Parathyroid adenoma (tissue), 2 donors: ENCODE measurements at regions not wholly inside any gene's neighbourhood (a gene's known extent, or its start where the extent isn't known, plus 50 kb on each side); places are given as distances from the start of the nearest gene placed in this dataset.
"Not testable (repeated sequence)": the region's sequence is repeated elsewhere in the genome, so short reads cannot be mapped to it uniquely, and the experiment has no call there.

ENCODE experiments used
- H2AFZ ChIP-seq: fragments of 300-600 bp; sonication (generic); one replicate; pipeline ENCODE4 v1.7.0; 2017; ENCODE audit warnings: antibody characterized with exemption, mild to moderate bottlenecking
- H3K27ac ChIP-seq: fragments of 300-600 bp; sonication (generic); one replicate; pipeline ENCODE4 v1.7.0; 2017
- H3K27me3 ChIP-seq: fragments of 300-600 bp; sonication (generic); one replicate; pipeline ENCODE4 v1.7.0; 2017; ENCODE audit warnings: low read length; ENCODE audit not compliant: control insufficient read depth, insufficient read depth
- H3K36me3 ChIP-seq: fragments of 300-600 bp; sonication (generic); one replicate; pipeline ENCODE4 v1.7.0; 2017; ENCODE audit warnings: low read length; ENCODE audit not compliant: control insufficient read depth, insufficient read depth
- H3K4me1 ChIP-seq: fragments of 300-600 bp; sonication (generic); one replicate; pipeline ENCODE4 v1.7.0; 2017; ENCODE audit warnings: control low read depth
- H3K4me2 ChIP-seq: fragments of 300-600 bp; sonication (generic); one replicate; pipeline ENCODE4 v1.7.0; 2017; ENCODE audit warnings: low read length
- H3K4me3 ChIP-seq: fragments of 300-600 bp; sonication (generic); one replicate; pipeline ENCODE4 v1.7.0; 2017; ENCODE audit warnings: low read depth, low read length
- H3K79me2 ChIP-seq: fragments of 300-600 bp; sonication (generic); one replicate; pipeline ENCODE4 v1.7.0; 2017; ENCODE audit warnings: control low read depth
- H3K9ac ChIP-seq: fragments of 300-600 bp; sonication (generic); one replicate; pipeline ENCODE4 v1.7.0; 2017; ENCODE audit warnings: mild to moderate bottlenecking
- H3K9me3 ChIP-seq: fragments of 300-600 bp; sonication (generic); one replicate; pipeline ENCODE4 v1.7.0; 2017; ENCODE audit warnings: low read length; ENCODE audit not compliant: control insufficient read depth
- TF ChIP-seq, protein P1 (sequence below): fragments of 300-600 bp; sonication (generic); IDR thresholded peaks from one replicate; pipeline ENCODE4 v1.7.0; 2017; ENCODE audit warnings: antibody characterized with exemption, mild to moderate bottlenecking
- donor health status: primary hyperparathyroidism.

GRCh38 chr15:59762558-59762957 lies 73.4 kb upstream of the BNIP2 start:
- H3K36me3 ChIP-seq: no peaks in the 10 kb centered on the region
- H3K79me2 ChIP-seq: no peaks in the 10 kb centered on the region
- H3K4me2 ChIP-seq: no peak overlapping the region
- no peaks in the 10 kb centered on the region for H3K9me3 ChIP-seq
- H3K9ac ChIP-seq: no peak overlapping the region
- no peaks in the 10 kb centered on the region for H3K4me1 ChIP-seq
- TF ChIP-seq, protein P1, sequence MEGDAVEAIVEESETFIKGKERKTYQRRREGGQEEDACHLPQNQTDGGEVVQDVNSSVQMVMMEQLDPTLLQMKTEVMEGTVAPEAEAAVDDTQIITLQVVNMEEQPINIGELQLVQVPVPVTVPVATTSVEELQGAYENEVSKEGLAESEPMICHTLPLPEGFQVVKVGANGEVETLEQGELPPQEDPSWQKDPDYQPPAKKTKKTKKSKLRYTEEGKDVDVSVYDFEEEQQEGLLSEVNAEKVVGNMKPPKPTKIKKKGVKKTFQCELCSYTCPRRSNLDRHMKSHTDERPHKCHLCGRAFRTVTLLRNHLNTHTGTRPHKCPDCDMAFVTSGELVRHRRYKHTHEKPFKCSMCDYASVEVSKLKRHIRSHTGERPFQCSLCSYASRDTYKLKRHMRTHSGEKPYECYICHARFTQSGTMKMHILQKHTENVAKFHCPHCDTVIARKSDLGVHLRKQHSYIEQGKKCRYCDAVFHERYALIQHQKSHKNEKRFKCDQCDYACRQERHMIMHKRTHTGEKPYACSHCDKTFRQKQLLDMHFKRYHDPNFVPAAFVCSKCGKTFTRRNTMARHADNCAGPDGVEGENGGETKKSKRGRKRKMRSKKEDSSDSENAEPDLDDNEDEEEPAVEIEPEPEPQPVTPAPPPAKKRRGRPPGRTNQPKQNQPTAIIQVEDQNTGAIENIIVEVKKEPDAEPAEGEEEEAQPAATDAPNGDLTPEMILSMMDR: no peak
- H3K27ac ChIP-seq: no peak overlapping the region
- H3K27me3 ChIP-seq: no peaks in the 10 kb centered on the region
- H3K4me3 ChIP-seq: no peak overlapping the region
- H2AFZ ChIP-seq: no peak overlapping the region

- not testable (repeated sequence) for H3K79me2 ChIP-seq, H3K27me3 ChIP-seq, H3K4me1 ChIP-seq, H3K9me3 ChIP-seq, H2AFZ ChIP-seq, H3K9ac ChIP-seq, H3K27ac ChIP-seq, H3K4me3 ChIP-seq, H3K36me3 ChIP-seq, H3K4me2 ChIP-seq
These were observed 71.1 kb upstream of the BNIP2 start for GRCh38 chr15:59760256-59760655.

DNA sequence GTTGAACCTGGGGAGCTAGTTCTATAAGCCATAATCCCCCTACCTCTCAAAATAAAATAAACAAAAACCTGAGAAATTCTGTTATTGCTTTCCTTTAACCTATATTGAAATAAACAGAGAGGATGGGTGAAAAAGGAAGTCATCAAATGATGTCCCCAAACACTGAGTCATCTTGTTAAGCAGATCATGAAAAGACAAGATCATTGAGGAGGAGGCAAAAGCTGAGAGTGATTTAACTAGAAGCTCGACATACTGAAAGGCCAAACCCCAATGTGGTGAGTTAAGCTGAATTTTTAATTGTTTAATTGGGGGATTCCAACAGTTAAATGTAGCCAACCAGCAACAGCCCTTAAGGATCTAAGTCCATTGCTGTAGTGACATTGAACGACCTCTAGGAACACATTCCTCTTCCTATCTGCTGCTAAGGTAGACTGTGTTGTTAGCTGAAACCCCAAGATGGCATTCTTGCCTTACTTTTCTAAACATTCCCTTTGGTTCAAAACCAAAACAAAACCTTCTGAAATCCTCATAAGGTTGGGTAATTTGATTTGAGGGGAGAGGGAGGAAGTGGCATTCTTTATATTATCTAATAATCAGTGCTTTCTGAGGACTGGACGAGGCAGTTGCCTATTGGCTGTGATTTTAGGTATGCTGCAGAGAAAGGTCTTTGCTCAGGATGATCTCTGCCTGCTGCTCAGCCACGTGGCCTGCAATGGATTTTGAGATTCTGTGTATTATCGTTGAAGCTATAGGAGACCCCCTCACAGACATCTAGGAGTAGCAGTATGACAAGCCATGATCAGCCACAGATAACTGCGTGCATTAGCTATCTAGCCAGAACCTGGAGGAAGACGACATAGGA lies 62.7 kb upstream of the BNIP2 start:
- Histone ChIP-seq H3K27me3 (no peaks in the 10 kb centered on the region), H3K4me1 (no peaks in the 10 kb centered on the region), H3K9me3 (no peaks in the 10 kb centered on the region), H3K4me3 (peak overlapping the region; percentile 4), H3K79me2 (no peaks in the 10 kb centered on the region), H2AFZ (no peak overlapping the region), H3K9ac (no peak overlapping the region), H3K36me3 (no peaks in the 10 kb centered on the region), H3K4me2 (no peak overlapping the region), H3K27ac (no peak overlapping the region)
- TF ChIP-seq, protein P1: no peak

- H2AFZ ChIP-seq: no peak overlapping the region
- H3K27ac ChIP-seq: no peak overlapping the region
- H3K4me3 ChIP-seq: no peak overlapping the region
- no peak overlapping the region for H3K9ac ChIP-seq
- TF ChIP-seq, protein P1: no peak
- no peaks in the 10 kb centered on the region for H3K79me2 ChIP-seq
- H3K27me3 ChIP-seq: no peaks in the 10 kb centered on the region
- no peaks in the 10 kb centered on the region for H3K4me1 ChIP-seq
- H3K4me2 ChIP-seq: no peak overlapping the region
- no peaks in the 10 kb centered on the region for H3K36me3 ChIP-seq
- H3K9me3 ChIP-seq: no peaks in the 10 kb centered on the region
These were observed 57.7 kb upstream of the BNIP2 start for GRCh38 chr15:59746777-59747176.

DNA sequence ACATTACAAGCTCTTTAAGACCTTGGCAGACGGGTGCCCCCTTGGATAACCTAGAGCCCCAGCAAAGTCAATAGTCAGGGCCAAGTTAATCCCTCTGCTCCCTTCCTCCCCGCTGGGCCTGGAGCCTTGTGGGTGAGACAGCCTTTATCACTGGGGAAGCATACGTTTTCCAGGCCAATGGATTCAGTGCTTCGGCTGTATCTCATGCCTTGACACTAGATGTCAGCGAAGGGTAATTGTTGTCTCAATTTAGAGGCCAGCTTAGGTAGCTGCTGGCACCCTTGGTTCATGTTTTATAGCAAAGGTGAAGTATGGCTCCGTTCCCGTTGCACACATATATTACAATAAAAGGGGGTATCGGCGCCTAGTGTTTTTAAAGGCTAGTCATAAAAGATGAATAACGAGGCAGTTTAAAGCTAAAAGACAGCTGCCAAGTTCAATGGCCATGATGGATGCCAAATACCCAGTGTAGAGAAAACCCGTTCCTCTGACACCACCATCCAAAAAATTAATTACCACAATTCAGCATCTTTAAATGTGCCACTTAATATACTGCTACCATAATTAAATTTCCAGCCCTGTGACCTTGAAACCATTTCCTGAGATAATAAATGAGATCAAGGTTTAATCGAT lies 52.3 kb upstream of the BNIP2 start:
- no peak overlapping the region for H3K9ac ChIP-seq
- H3K27ac ChIP-seq: no peak overlapping the region
- no peaks in the 10 kb centered on the region for H3K36me3 ChIP-seq
- no peak overlapping the region for H3K4me2 ChIP-seq
- H3K4me3 ChIP-seq: no peak overlapping the region
- no peak overlapping the region for H2AFZ ChIP-seq
- H3K27me3 ChIP-seq: no peaks in the 10 kb centered on the region
- no peaks in the 10 kb centered on the region for H3K79me2 ChIP-seq
- H3K4me1 ChIP-seq: no peaks in the 10 kb centered on the region
- TF ChIP-seq, protein P1: no peak
- H3K9me3 ChIP-seq: no peaks in the 10 kb centered on the region
